Hematopoietic multipotent progenitor cell treated with erythropoietin and hydrocortisone succinate and interleukin-3 and kit ligand, for 15 days (in vitro differentiated cells): ENCODE measurements at regions not wholly inside any gene's neighbourhood (a gene's known extent, or its start where the extent isn't known, plus 50 kb on each side); places are given as distances from the start of the nearest gene placed in this dataset.

Experiments used
- DNase-seq: peaks from one replicate; pipeline ENCODE4 v3.0.0-alpha.2; 2015; ENCODE audit warnings: low spot score

DNA sequence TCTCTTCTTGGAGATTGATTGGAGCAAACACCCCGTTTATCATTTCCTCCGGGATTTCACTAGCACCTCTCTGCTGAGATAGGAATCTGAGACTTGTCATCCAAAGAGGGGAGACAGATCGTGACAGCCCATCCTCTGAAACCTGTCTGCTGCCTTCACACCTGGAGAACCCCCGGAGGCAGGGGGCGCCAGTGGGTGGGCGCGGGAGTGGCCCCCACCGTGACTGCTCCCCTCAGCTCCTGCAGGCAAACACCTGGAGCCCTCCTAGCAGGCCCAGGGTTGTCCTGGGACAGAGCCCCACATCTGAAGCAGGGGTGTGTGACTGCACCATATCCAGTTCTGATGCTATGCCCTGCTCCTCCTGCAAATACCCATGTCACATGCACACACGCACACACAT is 209.5 kb upstream of the POU3F1 start:
- no peak for DNase-seq

DNA sequence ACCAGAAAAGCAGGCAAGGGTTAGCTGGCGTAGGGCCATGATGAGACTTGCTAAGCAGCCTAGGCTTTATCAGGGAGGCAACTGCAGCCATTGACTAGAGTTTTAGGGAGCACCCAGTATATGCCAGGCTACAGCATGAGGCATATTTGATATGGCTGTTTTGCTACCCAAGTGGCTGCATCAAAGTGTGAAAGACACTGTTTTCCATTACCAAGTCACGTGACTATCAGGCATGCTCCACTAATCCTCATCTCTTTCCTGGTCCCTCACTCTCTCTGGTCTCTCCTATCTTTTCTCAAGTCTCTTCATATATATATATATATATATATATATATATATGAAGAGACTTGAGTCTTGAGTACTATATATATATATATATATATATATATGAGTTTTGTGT is 206.7 kb upstream of the POU3F1 start:
- DNase-seq = no peak

DNA sequence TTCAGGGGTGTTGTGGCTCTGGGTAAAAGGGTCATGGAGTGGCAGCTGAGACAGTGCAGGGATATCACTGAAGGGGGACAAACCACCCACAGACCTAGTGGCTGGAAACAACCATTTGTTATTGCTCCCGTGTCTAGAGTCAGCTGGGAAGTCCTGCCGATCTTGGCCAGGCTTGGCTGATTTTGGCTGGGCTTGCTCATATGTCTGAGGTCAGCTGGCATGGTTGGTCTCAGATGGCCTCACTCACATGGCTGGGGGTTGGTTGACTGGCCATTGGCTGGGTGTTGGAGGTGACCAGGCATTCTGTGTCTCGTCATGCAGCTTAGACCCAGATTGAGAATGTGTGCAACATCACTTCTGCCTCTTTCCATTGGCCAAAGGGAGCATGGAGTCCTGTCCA is 203.8 kb upstream of the POU3F1 start:
- no peak for DNase-seq

GRCh38 chr1:38249001-38249400 is 202.4 kb upstream of the POU3F1 start:
- no peak for DNase-seq

DNA sequence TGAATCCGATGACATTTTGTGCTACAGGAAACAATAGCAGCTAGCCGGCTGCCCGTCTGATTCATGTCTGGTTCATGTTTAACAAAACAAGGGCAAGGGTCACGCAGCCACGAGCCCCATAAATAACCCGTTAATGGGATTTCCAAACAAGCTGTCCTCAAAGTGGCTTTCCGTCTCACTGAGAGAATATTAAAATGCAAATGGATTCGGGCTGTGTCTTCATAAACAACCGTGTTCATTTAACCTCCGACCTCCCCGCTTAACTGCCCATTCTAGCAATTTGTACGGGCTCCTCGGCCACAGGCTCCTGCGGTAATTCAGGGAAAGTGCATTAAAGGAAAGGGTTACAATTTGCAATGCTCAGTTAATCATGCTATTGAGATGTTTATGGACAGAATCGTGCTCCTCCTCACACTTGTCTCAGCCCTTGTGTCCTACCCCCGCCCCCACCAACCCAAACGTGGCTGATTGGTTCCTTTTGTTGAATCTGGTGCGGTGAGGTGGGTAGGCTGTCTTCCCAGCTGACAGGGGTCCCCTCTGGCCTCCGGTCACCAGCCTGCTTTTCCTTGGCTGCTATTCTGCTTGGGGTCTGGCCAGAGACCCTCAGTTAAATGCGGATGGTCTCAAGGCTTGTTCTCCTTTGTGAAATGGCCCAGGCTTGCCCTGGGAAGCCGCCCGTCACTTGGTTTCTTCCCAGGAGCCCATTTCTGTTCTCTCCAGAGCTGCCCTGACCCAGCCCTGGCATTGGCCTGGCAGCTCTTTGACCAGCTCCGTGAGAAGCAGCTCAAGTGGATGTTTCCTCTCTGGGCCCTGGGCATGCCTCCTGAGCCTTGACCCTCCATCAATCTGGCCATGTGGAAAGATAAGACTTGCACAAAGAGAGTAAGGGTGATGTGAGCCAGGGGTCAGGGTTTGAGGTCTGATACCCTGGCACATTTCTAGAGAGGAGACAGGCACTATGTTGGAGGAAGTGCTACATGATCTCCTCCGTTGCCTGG is 200.7 kb upstream of the POU3F1 start:
- DNase-seq = no peak

- no peak for DNase-seq
These were observed 197.7 kb upstream of the POU3F1 start for GRCh38 chr1:38244218-38244845.

- DNase-seq = no peak
These were observed 196.5 kb upstream of the POU3F1 start for GRCh38 chr1:38243106-38243505.

- DNase-seq = no peak
These were observed 195.9 kb upstream of the POU3F1 start for GRCh38 chr1:38242506-38242905.

GRCh38 chr1:38241594-38242334 is 195.2 kb upstream of the POU3F1 start:
- DNase-seq = no peak

GRCh38 chr1:38240618-38241017 is 194.0 kb upstream of the POU3F1 start:
- no peak for DNase-seq

GRCh38 chr1:38239258-38239835 is 192.8 kb upstream of the POU3F1 start:
- DNase-seq = no peak

DNA sequence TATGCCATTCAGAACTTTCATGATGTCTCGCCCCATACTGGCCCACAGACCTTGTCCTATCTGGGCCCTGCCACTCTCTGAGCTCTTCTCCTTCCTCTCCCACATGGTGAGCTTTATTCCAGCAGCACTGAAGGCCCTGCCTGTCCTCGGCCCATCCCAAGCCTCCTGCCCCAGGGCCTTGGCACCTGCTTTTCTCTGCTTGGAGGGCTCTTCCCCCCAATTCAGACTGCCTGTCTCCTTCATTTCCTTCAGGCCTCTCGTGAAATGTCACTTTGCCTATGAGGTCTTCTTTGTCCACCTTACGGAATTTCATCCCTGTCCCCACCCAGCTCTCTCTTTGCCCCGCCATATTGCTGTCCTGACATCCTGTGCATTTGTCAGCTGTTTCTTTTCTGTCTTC is 191.7 kb upstream of the POU3F1 start:
- DNase-seq = no peak

DNA sequence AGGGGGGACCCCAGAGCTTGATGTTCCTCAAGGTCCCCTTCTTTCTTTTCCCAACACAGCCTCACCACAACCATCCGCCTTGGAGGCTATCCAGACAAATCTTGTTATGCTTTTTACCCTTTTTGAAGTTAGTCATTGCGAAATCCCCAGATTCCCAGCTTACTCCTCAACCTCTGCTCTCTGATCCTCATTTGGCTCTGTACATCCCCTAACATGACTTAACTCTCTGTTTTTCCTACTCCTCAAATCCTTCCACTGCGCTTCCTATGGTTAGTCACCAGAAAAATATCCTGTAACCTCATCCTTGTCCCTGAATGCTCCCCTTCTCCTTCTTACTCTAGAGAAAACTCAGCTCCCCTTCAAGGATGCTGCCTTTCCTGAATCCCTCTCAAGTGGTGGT is 189.1 kb upstream of the POU3F1 start:
- no peak for DNase-seq

GRCh38 chr1:38231941-38232340 is 185.3 kb upstream of the POU3F1 start:
- DNase-seq = no peak

- DNase-seq = no peak
These were observed 182.1 kb upstream of the POU3F1 start for GRCh38 chr1:38228718-38229117.

DNA sequence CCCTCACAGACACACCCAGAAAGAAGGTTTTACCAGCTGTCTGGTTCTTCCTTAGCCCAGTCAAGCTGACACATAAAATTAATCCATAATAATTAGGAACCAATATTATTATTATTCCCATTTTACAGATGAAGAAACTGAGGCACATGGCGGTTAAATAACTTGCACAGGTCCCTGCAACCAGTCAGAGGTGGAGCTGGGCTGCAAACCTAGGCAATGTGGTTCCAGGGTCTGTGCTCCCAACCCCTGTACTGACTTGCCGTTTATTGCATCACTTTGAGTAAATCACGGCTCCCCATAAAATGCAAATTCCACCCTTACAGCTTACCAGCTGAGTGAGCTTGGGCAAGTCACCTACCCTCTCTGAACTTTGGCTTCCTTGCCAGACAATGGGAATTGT is 179.2 kb upstream of the POU3F1 start:
- no peak for DNase-seq

DNA sequence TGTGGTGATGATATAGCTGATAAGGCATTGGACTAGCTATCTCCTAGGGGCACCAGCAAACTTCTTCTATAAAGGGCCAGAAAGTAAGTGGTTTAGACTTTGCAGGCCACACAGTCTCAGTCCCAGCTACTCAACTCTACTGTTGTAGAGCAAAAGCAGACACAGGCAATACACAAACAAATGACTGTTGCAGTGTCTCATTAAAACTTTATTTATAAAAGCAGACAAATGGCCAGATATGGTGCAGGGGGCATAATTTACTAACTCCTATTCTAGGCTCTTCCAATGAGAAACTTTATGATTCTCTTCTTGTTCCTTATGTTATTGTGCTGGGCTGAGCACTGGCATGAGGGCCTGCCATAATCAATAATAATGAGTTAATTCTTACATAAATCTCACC is 176.8 kb upstream of the POU3F1 start:
- no peak for DNase-seq

GRCh38 chr1:38222891-38223290 is 176.3 kb upstream of the POU3F1 start:
- no peak for DNase-seq

GRCh38 chr1:38221006-38221649 is 174.5 kb upstream of the POU3F1 start:
- no peak for DNase-seq

DNA sequence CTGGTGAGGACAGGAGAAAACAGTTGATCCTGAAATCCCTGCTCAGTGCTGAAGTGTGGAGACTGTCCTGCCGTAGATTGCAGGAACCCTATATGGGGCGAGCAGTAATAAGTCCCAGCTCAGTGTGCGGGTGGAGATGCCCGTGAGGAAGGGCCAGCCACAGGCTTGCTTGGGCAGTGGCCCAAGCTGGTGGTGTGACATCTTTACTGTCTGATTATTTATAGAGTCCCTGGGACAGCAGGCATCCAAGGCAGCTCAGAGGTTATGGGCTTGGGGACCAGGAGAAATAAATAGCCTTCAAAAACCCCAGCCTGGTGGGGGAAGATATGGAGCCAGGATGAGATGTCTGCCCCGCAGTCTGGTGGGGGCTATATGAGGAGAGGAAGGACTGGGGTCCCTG is 170.7 kb upstream of the POU3F1 start:
- DNase-seq = no peak

DNA sequence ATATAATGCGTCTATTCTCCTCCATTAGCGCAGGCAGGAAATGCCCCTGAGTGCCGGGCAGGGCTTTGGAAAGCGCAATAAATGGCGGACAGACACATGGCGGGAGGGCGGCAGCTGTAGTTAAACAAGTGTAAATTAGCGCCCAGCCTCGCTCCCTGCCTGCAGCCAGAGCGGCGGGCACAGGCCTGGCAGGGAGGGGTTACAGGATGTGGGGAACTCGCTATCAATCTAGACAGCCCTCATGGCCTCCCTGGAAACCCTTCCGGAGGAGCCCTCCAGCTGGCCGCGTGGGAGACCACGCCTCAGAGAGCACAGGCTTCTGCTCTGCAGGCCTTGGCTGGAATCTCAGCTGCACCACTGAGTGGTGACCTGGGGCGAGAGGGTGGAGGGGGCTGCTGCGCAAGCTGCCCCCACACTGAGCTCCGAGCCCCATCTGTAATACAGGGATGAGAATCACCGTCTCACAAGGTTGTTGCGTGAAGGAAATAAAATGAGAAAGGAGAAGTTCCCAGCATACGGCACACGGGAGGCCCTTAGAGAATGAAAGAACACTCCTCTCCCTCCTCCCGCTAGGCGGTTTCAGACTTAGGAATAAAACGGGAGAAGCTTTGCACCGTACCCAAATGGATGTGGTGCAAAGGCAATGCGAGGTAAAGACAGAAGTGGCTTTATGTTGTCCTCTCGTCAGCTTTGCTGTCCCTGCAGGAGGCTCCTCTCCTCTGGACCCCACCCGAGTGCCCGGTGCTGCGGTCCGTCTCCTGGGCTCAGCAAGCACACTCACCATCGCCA is 167.2 kb upstream of the POU3F1 start:
- DNase-seq = no peak
